T-helper 17 cell (primary cell): ENCODE measurements at regions not wholly inside any gene's neighbourhood (a gene's known extent, or its start where the extent isn't known, plus 50 kb on each side); places are given as distances from the start of the nearest gene placed in this dataset.

Source experiments
- ATAC-seq: fragments of 150-1000 bp; cut with Tn5 transposase; 2 replicates; pipeline ENCODE4 v1.10.0; 2021; ENCODE audit warnings: mild to moderate bottlenecking, moderate library complexity
- DNase-seq, 3 donors: peaks; one replicate each; pipeline versions ENCODE4 v3.0.0 to v3.0.0-alpha.2; 2020 to 2021
- H3K9me3 ChIP-seq: one replicate; pipeline ENCODE4 v1.7.0; 2013; ENCODE audit warnings: low read length, mild to moderate bottlenecking; ENCODE audit not compliant: control insufficient read depth, poor library complexity, severe bottlenecking
- H3K27ac Mint-ChIP-seq: one replicate; pipeline ENCODE4 v1.8.0; 2022; ENCODE audit warnings: mild to moderate bottlenecking, moderate library complexity, mixed read lengths
- H3K27me3 Mint-ChIP-seq: one replicate; pipeline ENCODE4 v1.8.0; 2022; ENCODE audit warnings: mixed read lengths
- H3K36me3 Mint-ChIP-seq: one replicate; pipeline ENCODE4 v1.8.0; 2022; ENCODE audit warnings: low read depth, mixed read lengths
- H3K4me1 Mint-ChIP-seq: one replicate; pipeline ENCODE4 v1.8.0; 2022; ENCODE audit warnings: mild to moderate bottlenecking, mixed read lengths
- H3K4me3 Mint-ChIP-seq: one replicate; pipeline ENCODE4 v1.8.0; 2022; ENCODE audit warnings: mild to moderate bottlenecking, moderate library complexity, mixed read lengths

GRCh38 chr2:207444756-207445155 is 85.0 kb upstream of the CREB1 start:
- H3K4me1 Mint-ChIP-seq, result no peaks in the 10 kb centered on the region
- no peak overlapping the region for H3K4me3 Mint-ChIP-seq
- no peaks in the 10 kb centered on the region for H3K36me3 Mint-ChIP-seq
- DNase-seq, result no peak
- H3K27me3 Mint-ChIP-seq, result peaks cover 4% of the 10 kb centered on the region
- H3K9me3 ChIP-seq, result peaks cover 2% of the 10 kb centered on the region
- no peak overlapping the region for H3K27ac Mint-ChIP-seq
- ATAC-seq, result no peak

GRCh38 chr2:207446653-207447052 is 83.1 kb upstream of the CREB1 start:
- Mint-ChIP-seq H3K4me3 (no peak overlapping the region), H3K4me1 (no peaks in the 10 kb centered on the region), H3K36me3 (peaks cover 5% of the 10 kb centered on the region), H3K27ac (peak overlapping the region; percentile 27), H3K27me3 (peaks cover 10% of the 10 kb centered on the region)
- H3K9me3 ChIP-seq, result peaks cover 2% of the 10 kb centered on the region
- DNase-seq, result no peak
- no peak for ATAC-seq

DNA sequence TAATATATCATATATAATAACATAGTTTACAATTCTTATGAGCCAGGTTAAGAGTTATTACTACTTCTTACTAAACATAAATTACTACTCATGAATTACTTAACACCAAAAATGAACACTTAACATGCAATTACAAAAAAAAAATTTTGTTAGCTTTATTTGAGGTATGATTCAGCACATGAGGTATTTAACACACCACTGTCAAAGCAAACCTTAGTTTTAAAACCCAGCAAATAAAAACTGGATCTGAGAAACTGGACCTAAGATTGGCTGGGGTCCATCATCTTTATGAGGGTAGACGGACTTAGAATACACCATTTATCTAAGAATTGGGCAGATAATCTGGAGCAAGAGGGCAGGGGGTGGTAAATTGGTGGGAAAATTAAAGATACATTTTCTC is 81.8 kb upstream of the CREB1 start:
- peaks cover 10% of the 10 kb centered on the region for H3K27me3 Mint-ChIP-seq
- ATAC-seq (no peak), DNase-seq (no peak)
- H3K4me3 Mint-ChIP-seq, result no peak overlapping the region
- peaks cover 5% of the 10 kb centered on the region for H3K36me3 Mint-ChIP-seq
- no peaks in the 10 kb centered on the region for H3K4me1 Mint-ChIP-seq
- H3K9me3 ChIP-seq, result peaks cover 2% of the 10 kb centered on the region
- H3K27ac Mint-ChIP-seq, result no peak overlapping the region

DNA sequence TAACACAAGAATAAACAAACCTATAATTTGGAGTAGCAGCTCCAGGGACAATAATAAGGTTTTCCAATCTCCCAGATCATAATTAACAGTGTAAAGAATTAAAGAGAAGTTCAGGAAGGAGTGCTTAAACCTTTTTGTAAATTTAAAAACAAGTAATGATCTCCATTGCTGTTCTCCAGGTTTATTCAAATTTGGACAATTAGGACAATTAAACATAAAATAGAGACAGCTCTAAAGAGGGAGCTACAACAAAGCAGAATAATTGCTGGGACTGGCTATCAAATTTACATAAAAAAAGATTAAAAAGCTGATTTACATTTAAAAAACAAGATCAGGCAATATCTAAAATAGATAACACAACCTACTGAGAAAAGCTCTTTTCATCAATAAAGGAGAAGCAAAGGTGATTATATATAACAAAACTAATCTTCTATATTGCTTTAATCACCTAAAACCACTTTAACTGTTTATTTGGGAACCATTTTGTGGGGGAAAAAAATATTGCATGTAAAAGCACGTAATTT is 80.1 kb upstream of the CREB1 start:
- DNase-seq (no peak), ATAC-seq (no peak)
- peaks cover 10% of the 10 kb centered on the region for H3K27me3 Mint-ChIP-seq

DNA sequence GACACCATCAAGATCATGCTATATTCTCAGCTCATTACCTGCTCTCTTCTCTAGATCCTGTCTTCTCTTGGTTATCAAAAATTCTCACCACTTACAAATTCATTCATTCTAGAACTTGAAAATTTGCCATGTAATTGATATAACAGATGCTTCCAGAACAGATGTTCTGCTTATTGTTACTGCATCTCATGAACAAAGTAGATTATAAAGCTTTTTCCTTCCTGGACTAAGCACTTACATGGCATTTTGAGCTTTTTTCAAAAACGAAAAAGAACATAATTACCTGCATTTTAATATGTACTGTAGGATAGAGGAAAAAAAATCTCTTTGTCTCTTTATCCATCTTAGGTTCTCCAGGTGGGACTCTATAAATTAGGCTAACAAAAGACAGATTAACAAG is 79.6 kb upstream of the CREB1 start:
- no peaks in the 10 kb centered on the region for H3K4me1 Mint-ChIP-seq
- peaks cover 5% of the 10 kb centered on the region for H3K36me3 Mint-ChIP-seq
- H3K27ac Mint-ChIP-seq, result no peak overlapping the region
- H3K4me3 Mint-ChIP-seq, result no peak overlapping the region
- DNase-seq (no peak), ATAC-seq (no peak)
- H3K9me3 ChIP-seq, result peaks cover 2% of the 10 kb centered on the region
- H3K27me3 Mint-ChIP-seq, result peaks cover 10% of the 10 kb centered on the region

More for the DNA sequence above, 80.1 kb upstream of the CREB1 start:
- Mint-ChIP-seq H3K36me3 (peaks cover 5% of the 10 kb centered on the region), H3K4me1 (no peaks in the 10 kb centered on the region), H3K27ac (no peak overlapping the region), H3K4me3 (no peak overlapping the region)
- peaks cover 2% of the 10 kb centered on the region for H3K9me3 ChIP-seq

DNA sequence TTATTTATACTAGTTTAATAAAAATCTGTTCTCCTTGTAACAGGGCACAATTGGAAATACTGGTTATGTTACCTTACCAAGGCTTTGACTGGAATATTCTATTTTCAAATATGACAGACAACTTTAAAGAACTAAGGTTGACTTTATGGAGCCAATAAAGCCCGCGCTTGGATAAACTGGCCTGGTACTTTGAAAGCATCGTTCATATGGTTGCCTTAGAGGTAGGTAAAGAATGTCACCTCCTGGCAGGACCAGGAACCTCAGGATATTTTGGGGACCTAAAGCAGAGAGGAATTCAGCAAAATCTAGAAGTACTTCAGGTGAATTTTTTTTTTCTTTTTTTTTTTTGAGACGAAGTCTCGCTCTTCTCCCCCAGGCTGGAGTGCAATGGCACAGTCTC is 71.2 kb upstream of the CREB1 start:
- no peaks in the 10 kb centered on the region for H3K9me3 ChIP-seq
- Mint-ChIP-seq H3K27ac (no peak overlapping the region), H3K4me1 (peaks cover 9% of the 10 kb centered on the region), H3K4me3 (no peak overlapping the region), H3K36me3 (peaks cover 2% of the 10 kb centered on the region), H3K27me3 (no peaks in the 10 kb centered on the region)
- DNase-seq, result no peak
- no peak for ATAC-seq

DNA sequence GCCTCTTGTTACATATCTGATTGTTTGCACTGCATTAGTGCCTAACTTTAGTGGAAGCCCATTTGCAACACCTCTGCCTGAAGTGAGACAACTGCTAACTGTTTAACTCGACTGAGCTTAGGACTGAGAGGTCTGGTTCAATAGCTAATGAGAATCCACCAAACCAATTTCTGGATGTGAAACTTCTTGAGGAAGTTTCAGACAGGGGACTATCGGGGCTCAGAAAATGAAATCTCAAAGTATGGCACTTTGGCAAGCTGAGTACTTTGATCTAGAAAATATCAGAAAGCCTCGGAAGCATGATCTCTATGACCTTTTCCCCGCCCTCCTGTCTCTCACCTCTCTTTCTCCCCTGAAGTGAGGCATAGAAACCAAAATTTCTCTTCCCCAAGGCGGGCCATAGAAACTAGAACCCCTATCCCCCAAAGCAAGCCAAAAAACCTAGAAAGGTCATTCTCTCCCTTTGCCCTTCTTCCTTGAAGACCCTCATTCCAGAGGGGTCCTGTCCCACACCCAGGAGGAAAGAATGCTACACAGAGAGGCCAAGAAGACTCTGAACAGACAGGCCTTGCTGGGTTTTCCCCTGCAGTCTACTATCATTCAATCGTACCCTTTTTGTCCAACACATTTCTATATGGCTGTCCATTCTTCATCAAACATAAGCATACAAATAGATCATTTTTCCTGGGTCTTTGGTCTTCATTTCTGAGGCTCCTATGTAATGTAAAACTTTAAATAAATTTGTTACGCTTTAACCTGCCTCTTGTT is 69.6 kb upstream of the CREB1 start:
- no peaks in the 10 kb centered on the region for H3K9me3 ChIP-seq
- no peaks in the 10 kb centered on the region for H3K27me3 Mint-ChIP-seq
- DNase-seq, result no peak
- H3K27ac Mint-ChIP-seq, result peak overlapping the region; percentile 39
- H3K4me1 Mint-ChIP-seq, result peaks cover 9% of the 10 kb centered on the region
- H3K36me3 Mint-ChIP-seq, result peaks cover 2% of the 10 kb centered on the region
- no peak overlapping the region for H3K4me3 Mint-ChIP-seq
- ATAC-seq, result no peak

- H3K9me3 ChIP-seq, result no peaks in the 10 kb centered on the region
- ATAC-seq, result no peak
- Mint-ChIP-seq H3K4me3 (no peak overlapping the region), H3K36me3 (peaks cover 2% of the 10 kb centered on the region), H3K27ac (no peak overlapping the region), H3K4me1 (peaks cover 9% of the 10 kb centered on the region), H3K27me3 (no peaks in the 10 kb centered on the region)
- DNase-seq, result no peak
These were observed 66.3 kb upstream of the CREB1 start for GRCh38 chr2:207463433-207463832.

DNA sequence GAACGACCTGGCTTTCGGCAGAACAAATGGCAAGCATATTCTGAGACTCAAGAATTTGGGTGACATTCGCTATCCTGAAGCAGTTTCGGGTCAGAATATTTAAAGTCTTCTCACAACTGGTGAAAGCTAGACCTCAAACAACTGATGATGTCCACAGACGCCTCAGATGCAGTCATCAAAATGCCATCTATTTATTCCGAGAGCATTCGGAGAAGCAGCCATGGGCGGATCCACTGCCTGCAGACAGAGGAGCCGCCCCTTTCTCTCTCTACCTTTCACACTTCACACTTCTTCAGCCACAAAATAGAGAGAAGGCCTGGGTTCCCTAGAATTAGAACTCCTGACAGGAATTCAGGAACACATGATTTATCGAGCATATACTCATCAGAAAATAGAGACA is 65.8 kb upstream of the CREB1 start:
- H3K36me3 Mint-ChIP-seq, result peaks cover 2% of the 10 kb centered on the region
- H3K27ac Mint-ChIP-seq, result no peak overlapping the region

DNA sequence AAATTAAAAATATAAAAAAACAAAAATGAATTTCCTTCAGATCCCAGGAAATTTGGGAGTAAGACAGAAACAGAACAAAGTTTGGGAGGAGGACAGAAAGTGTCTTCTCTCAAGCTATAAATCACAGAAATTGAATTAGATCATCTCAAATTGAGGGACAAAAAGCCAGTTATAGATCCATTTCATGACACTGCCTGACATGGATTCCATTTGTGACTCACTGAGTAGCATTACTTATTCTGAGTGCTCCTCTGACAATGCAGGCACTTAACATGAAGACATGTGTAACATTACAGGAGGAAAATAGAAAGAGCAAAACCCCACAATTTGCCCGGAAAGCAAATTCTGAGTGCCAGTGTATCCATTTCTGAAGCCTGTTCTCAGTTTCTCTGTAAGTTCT is 63.9 kb upstream of the CREB1 start:
- no peaks in the 10 kb centered on the region for H3K9me3 ChIP-seq
- ATAC-seq (no peak), DNase-seq (no peak)
- Mint-ChIP-seq H3K4me3 (no peak overlapping the region), H3K36me3 (peaks cover 2% of the 10 kb centered on the region), H3K27me3 (no peaks in the 10 kb centered on the region), H3K27ac (no peak overlapping the region), H3K4me1 (peaks cover 9% of the 10 kb centered on the region)

More for the DNA sequence above, 65.8 kb upstream of the CREB1 start:
- ATAC-seq (no peak), DNase-seq (no peak)
- H3K27me3 Mint-ChIP-seq, result no peaks in the 10 kb centered on the region
- H3K4me3 Mint-ChIP-seq, result no peak overlapping the region
- H3K4me1 Mint-ChIP-seq, result peaks cover 9% of the 10 kb centered on the region
- H3K9me3 ChIP-seq, result no peaks in the 10 kb centered on the region

DNA sequence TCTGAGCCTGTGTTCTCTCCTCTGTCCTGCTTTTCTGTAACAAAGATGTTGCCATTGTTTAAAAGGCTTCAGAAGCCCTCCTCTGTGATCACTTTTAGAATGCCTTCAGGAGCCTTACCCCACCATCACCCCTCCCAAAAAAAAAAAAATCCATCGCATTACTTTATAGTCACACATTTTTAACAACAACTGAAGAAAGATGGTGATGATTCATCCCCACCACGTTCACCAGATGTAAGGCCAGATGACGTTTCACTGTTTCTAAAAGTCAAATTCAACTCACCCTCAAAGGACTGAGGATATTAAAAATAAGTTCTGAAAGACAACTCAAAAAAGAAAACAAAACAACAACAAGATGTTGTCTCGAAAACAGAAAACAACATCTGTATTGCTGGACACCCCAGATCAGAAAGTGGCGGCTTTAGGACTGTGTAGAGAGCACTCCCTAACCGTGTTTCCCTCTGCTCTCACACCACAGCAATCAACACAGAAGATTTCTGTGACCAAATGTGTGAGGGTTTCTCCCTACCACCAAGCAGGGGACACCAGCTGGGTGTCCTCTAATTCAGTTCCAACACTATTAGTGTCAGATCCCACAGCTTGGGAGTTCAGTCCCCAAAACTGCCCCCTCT is 61.9 kb upstream of the CREB1 start:
- H3K4me3 Mint-ChIP-seq, result no peak overlapping the region
- H3K27me3 Mint-ChIP-seq, result peaks cover 5% of the 10 kb centered on the region
- H3K9me3 ChIP-seq, result no peaks in the 10 kb centered on the region
- no peak overlapping the region for H3K27ac Mint-ChIP-seq
- no peak for DNase-seq
- H3K36me3 Mint-ChIP-seq, result peaks cover 1% of the 10 kb centered on the region
- ATAC-seq, result no peak
- peaks cover 5% of the 10 kb centered on the region for H3K4me1 Mint-ChIP-seq

GRCh38 chr2:207468488-207468887 is 61.3 kb upstream of the CREB1 start:
- Mint-ChIP-seq H3K4me3 (no peak overlapping the region), H3K4me1 (peaks cover 1% of the 10 kb centered on the region), H3K27ac (no peak overlapping the region), H3K27me3 (peaks cover 5% of the 10 kb centered on the region), H3K36me3 (no peaks in the 10 kb centered on the region)
- no peak for DNase-seq
- H3K9me3 ChIP-seq, result no peaks in the 10 kb centered on the region
- no peak for ATAC-seq

GRCh38 chr2:207469451-207469850 is 60.3 kb upstream of the CREB1 start:
- no peaks in the 10 kb centered on the region for H3K4me1 Mint-ChIP-seq
- H3K27ac Mint-ChIP-seq, result no peak overlapping the region
- DNase-seq (no peak), ATAC-seq (no peak)
- no peaks in the 10 kb centered on the region for H3K9me3 ChIP-seq
- no peaks in the 10 kb centered on the region for H3K36me3 Mint-ChIP-seq
- H3K4me3 Mint-ChIP-seq, result no peak overlapping the region
- peaks cover 5% of the 10 kb centered on the region for H3K27me3 Mint-ChIP-seq
